Spleen (tissue), 11 donors: ENCODE measurements at regions not wholly inside any gene's neighbourhood (a gene's known extent, or its start where the extent isn't known, plus 50 kb on each side); places are given as distances from the start of the nearest gene placed in this dataset.

ENCODE experiments used
- DNase-seq: peaks from one replicate; pipeline ENCODE4 v3.0.0-alpha.2; 2020
- H3K27ac ChIP-seq, 8 donors: fragments of 200-600 bp; sonication (generic) in 7 of 8; 1 replicate in 4 of 8; 2 replicates in 4 of 8; pipeline versions ENCODE4 v1.5.0 to v1.8.0; 2016 to 2021; ENCODE audit warnings: inconsistent platforms in 4 of 8, mild to moderate bottlenecking in 4 of 8, moderate library complexity in 1 of 8
- H3K27me3 ChIP-seq, 7 donors: fragments of 200-600 bp; sonication (generic) in 6 of 7; replicated peaks in 1 of 7; 1 replicate in 4 of 7; 2 replicates in 3 of 7; pipeline versions ENCODE4 v1.5.0 to v1.8.0; 2016 to 2021; ENCODE audit warnings: inconsistent platforms in 3 of 7, mild to moderate bottlenecking in 1 of 7
- H3K36me3 ChIP-seq, 6 donors: fragments of 200-600 bp; sonication (generic) in 5 of 6; 1 replicate in 4 of 6; 2 replicates in 2 of 6; pipeline versions ENCODE4 v1.5.0 to v1.8.0; 2016 to 2021; ENCODE audit warnings: inconsistent platforms in 2 of 6
- H3K4me1 ChIP-seq, 6 donors: fragments of 200-600 bp; sonication (generic) in 5 of 6; 1 replicate in 3 of 6; 2 replicates in 3 of 6; pipeline versions ENCODE4 v1.5.0 to v1.8.0; 2016 to 2021; ENCODE audit warnings: inconsistent platforms in 3 of 6
- H3K4me3 ChIP-seq, 8 donors: fragments of 200-600 bp; sonication (generic) in 7 of 8; 1 replicate in 4 of 8; 2 replicates in 4 of 8; pipeline versions ENCODE4 v1.5.0 to v1.8.0; 2016 to 2021; ENCODE audit warnings: inconsistent platforms in 4 of 8, mild to moderate bottlenecking in 4 of 8, moderate library complexity in 2 of 8
- H3K9me3 ChIP-seq, 8 donors: fragments of 200-600 bp; sonication (generic) in 7 of 8; 1 replicate in 4 of 8; 2 replicates in 4 of 8; pipeline versions ENCODE4 v1.5.0 to v1.8.0; 2016 to 2021; ENCODE audit warnings: inconsistent platforms in 4 of 8
- POLR2A ChIP-seq, 3 donors: fragments of 450-650 bp; IDR thresholded peaks; one replicate each; pipeline ENCODE4 v1.5.1; 2017; ENCODE audit warnings: antibody characterized with exemption in 3 of 3, mild to moderate bottlenecking in 1 of 3
- POLR2AphosphoS5 ChIP-seq, 3 donors: sonication (generic); formaldehyde crosslinking; IDR thresholded peaks; one replicate each; pipeline ENCODE4 v1.5.1; 2017; ENCODE audit warnings: antibody characterized with exemption in 3 of 3
- WGBS, 5 donors: extraction: QIAGEN DNeasy Blood & Tissue Kit in 3 of 5; methylation state at CpG; one replicate each; pipeline versions ENCODE4 v1.1.5 to v1.1.7; 2013 to 2018; 5-methylcytosine and 5-hydroxymethylcytosine counted together
- intact Hi-C: fragments of 100-400 bp; cut with DNase I; formaldehyde crosslinking; loops from one replicate; pipeline ENCODE4 v1.15.0; 2023; ENCODE audit warnings: low total_unique reads
- TF ChIP-seq, protein P1 (sequence below), 11 experiments: fragments of 200-600 bp in 7 of 11; fragments of 450-650 bp in 4 of 11; sonication (generic) in 4 of 11; IDR thresholded peaks in 8 of 11; conservative IDR thresholded peaks in 3 of 11; 1 replicate in 7 of 11; 2 replicates in 4 of 11; pipeline versions ENCODE4 v1.4.0 to v1.8.0; 2016 to 2021; ENCODE audit warnings: antibody characterized with exemption in 11 of 11, inconsistent platforms in 4 of 11, mild to moderate bottlenecking in 1 of 11
- donor health status: healthy with polysubstance abuse.
- donor health status: DM: no; HTN: no; CAD: no; lungs with moderate emphysema.
- donor health status: DM: no; HTN: no; CAD: no.
- donor health status: Bipolar disorder and iron deficiency.
- donor health status: healthy.
- donor health status: DM: no; HTN: no; CAD: no.
- donor health status: DM: yes; HTN: yes; CAD: no.

- DNase-seq: no peak
- Histone ChIP-seq H3K9me3 (no peaks in the 10 kb centered on the region), H3K4me3 (no peak overlapping the region), H3K27ac (no peak overlapping the region), H3K36me3 (no peaks in the 10 kb centered on the region), H3K27me3 (no peaks in the 10 kb centered on the region), H3K4me1 (peaks cover 0 to 9% (median 0%) of the 10 kb centered on the region in 6 donors)
- TF ChIP-seq, protein P1, sequence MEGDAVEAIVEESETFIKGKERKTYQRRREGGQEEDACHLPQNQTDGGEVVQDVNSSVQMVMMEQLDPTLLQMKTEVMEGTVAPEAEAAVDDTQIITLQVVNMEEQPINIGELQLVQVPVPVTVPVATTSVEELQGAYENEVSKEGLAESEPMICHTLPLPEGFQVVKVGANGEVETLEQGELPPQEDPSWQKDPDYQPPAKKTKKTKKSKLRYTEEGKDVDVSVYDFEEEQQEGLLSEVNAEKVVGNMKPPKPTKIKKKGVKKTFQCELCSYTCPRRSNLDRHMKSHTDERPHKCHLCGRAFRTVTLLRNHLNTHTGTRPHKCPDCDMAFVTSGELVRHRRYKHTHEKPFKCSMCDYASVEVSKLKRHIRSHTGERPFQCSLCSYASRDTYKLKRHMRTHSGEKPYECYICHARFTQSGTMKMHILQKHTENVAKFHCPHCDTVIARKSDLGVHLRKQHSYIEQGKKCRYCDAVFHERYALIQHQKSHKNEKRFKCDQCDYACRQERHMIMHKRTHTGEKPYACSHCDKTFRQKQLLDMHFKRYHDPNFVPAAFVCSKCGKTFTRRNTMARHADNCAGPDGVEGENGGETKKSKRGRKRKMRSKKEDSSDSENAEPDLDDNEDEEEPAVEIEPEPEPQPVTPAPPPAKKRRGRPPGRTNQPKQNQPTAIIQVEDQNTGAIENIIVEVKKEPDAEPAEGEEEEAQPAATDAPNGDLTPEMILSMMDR (IDR thresholded peaks at IDR 0.05 in 8 of 11, conservative IDR thresholded peaks at IDR 0.05 in 3 of 11): no peak
- TF ChIP-seq POLR2A (IDR thresholded peaks at IDR 0.05): no peak
- no peak for TF ChIP-seq POLR2AphosphoS5 (IDR thresholded peaks at IDR 0.05)
- intact Hi-C loops: no loop called here
- 50 to 67% (median 65%) methylated on average over 1 of the region's 1 CpG for WGBS, 5 donors
These were observed 147.8 kb upstream of the DTNBP1 start for GRCh38 chr6:15810618-15811017.

- intact Hi-C loops: no loop called here
- DNase-seq: no peak
- Histone ChIP-seq H3K27me3 (no peaks in the 10 kb centered on the region), H3K9me3 (no peaks in the 10 kb centered on the region), H3K4me3 (no peak overlapping the region), H3K4me1 (peaks cover 0 to 9% (median 0%) of the 10 kb centered on the region in 6 donors), H3K36me3 (no peaks in the 10 kb centered on the region), H3K27ac (no peak overlapping the region)
- 85 to 96% (median 89%) methylated on average over 2 of the region's 2 CpGs for WGBS, 5 donors
- TF ChIP-seq, protein P1 (IDR thresholded peaks at IDR 0.05 in 8 of 11, conservative IDR thresholded peaks at IDR 0.05 in 3 of 11): no peak
- TF ChIP-seq POLR2AphosphoS5 (IDR thresholded peaks at IDR 0.05): no peak
These were observed 146.5 kb upstream of the DTNBP1 start for GRCh38 chr6:15809367-15809766.

DNA sequence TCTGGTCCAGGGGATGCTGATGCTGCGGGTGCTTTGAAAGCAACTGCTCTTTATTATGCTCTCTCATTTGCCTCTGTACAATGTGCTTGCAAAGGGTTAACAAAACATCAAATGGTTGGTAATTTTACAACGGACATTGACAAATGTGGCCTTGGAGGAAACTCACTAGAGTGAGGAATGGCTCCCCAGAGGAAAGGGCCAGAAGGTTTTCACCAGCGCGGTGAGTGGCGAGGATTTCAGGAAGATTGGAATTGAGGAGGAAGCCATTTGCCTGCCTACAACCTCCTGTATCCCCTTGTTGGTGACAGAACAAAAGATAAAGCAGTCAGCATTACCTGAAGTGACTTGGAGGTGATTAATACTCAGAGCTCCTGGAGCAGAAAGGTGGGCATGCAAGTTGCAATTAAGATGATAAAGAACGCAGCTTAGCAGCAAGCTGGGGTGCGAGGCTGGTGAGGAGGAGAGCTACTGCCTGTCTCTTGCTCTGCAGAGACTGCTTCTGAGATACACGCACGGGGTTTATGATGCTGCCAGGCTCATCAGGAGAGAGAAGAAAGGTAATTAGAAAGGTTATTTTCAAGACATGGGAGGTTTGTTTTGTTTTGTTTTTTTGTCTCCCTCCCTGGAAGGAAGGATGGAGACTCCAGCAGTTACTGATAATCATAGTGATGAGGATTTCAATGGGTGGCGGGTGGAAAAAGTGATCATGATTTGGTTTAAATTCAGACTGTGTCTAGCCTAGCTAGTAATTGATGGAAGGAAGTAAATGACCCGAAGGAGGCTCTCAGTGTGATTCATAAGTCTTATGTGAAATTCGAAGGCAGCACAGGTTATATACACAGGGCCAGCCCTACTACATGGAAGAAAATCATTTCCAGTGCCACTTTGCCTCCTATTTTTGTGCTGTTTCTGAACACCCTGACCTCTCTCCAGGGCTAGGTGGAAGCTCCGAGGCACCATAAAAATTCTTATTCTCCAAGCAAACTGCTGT lies 141.6 kb upstream of the DTNBP1 start:
- WGBS, 5 donors: 65 to 71% (median 68%) methylated on average over 13 of the region's 13 CpGs
- H3K4me1 ChIP-seq: no peaks in the 10 kb centered on the region
- no peak for DNase-seq
- intact Hi-C loops: no loop called here
- no peaks in the 10 kb centered on the region for H3K27me3 ChIP-seq
- H3K9me3 ChIP-seq: no peaks in the 10 kb centered on the region
- TF ChIP-seq POLR2A (IDR thresholded peaks at IDR 0.05) (no peak), POLR2AphosphoS5 (IDR thresholded peaks at IDR 0.05) (no peak)
- TF ChIP-seq, protein P1 (IDR thresholded peaks at IDR 0.05 in 8 of 11, conservative IDR thresholded peaks at IDR 0.05 in 3 of 11): no peak
- no peak overlapping the region for H3K4me3 ChIP-seq
- H3K27ac ChIP-seq: no peak overlapping the region
- no peaks in the 10 kb centered on the region for H3K36me3 ChIP-seq

- Histone ChIP-seq H3K27ac (no peak overlapping the region), H3K36me3 (no peaks in the 10 kb centered on the region), H3K9me3 (peaks cover 0 to 18% (median 12%) of the 10 kb centered on the region in 8 donors), H3K4me3 (no peak overlapping the region), H3K4me1 (no peaks in the 10 kb centered on the region), H3K27me3 (no peaks in the 10 kb centered on the region)
- WGBS, 5 donors: 86 to 91% (median 90%) methylated on average over 5 of the region's 5 CpGs
- intact Hi-C loops: no loop called here
- no peak for DNase-seq
- TF ChIP-seq POLR2A (IDR thresholded peaks at IDR 0.05): no peak
- TF ChIP-seq POLR2AphosphoS5 (IDR thresholded peaks at IDR 0.05): no peak
- TF ChIP-seq, protein P1 (IDR thresholded peaks at IDR 0.05 in 8 of 11, conservative IDR thresholded peaks at IDR 0.05 in 3 of 11): no peak
These were observed 139.6 kb upstream of the DTNBP1 start for GRCh38 chr6:15802466-15802865.
